Osteoblast (primary cell): ENCODE measurements at regions not wholly inside any gene's neighbourhood (a gene's known extent, or its start where the extent isn't known, plus 50 kb on each side); places are given as distances from the start of the nearest gene placed in this dataset.
A peak's percentile ranks its signal among the peaks of the same experiment; 100 is the strongest.

ENCODE experiments used
- DNase-seq: peaks from one replicate; pipeline ENCODE4 v3.0.0; 2011; ENCODE audit warnings: low spot score, mixed read lengths; ENCODE audit not compliant: insufficient read length; ENCODE audit errors: missing footprints
- H2AFZ ChIP-seq: 2 replicates; pipeline ENCODE4 v1.6.0; 2011; ENCODE audit warnings: mild to moderate bottlenecking, low read length
- H3K27ac ChIP-seq: 2 replicates; pipeline ENCODE4 v1.5.1; 2011; ENCODE audit warnings: mild to moderate bottlenecking, low read depth, low read length, moderate library complexity
- H3K27me3 ChIP-seq: 2 replicates; pipeline ENCODE4 v1.6.0; 2012; ENCODE audit warnings: mild to moderate bottlenecking, control low read depth, inconsistent platforms, low read length, moderate library complexity; ENCODE audit not compliant: insufficient read depth
- H3K36me3 ChIP-seq: 2 replicates; pipeline ENCODE4 v1.5.1; 2011; ENCODE audit warnings: mild to moderate bottlenecking, low read length, control low read depth, moderate library complexity; ENCODE audit not compliant: insufficient read depth
- H3K4me1 ChIP-seq: 2 replicates; pipeline ENCODE4 v1.5.1; 2011; ENCODE audit warnings: mild to moderate bottlenecking, low read length, control low read depth, moderate library complexity; ENCODE audit not compliant: insufficient read depth
- H3K4me2 ChIP-seq: 2 replicates; pipeline ENCODE4 v1.6.0; 2011; ENCODE audit warnings: mild to moderate bottlenecking, low read length; ENCODE audit not compliant: insufficient read depth
- H3K4me3 ChIP-seq: fragments of 200-600 bp; sonication (generic); 3 replicates; pipeline ENCODE4 v1.5.1; 2012; ENCODE audit warnings: mild to moderate bottlenecking, low read length, inconsistent platforms; ENCODE audit not compliant: insufficient read depth
- H3K79me2 ChIP-seq: 2 replicates; pipeline ENCODE4 v1.6.0; 2012; ENCODE audit warnings: mild to moderate bottlenecking, low read length, control low read depth, inconsistent platforms; ENCODE audit not compliant: insufficient read depth
- H3K9me3 ChIP-seq: 2 replicates; pipeline ENCODE4 v1.5.1; 2011; ENCODE audit warnings: low read depth, low read length, control low read depth
- H4K20me1 ChIP-seq: 2 replicates; pipeline ENCODE4 v1.6.0; 2012; ENCODE audit warnings: mild to moderate bottlenecking, low read length, control low read depth; ENCODE audit not compliant: insufficient read depth
- TF ChIP-seq, protein P1 (sequence below): IDR thresholded peaks from 2 replicates; pipeline ENCODE4 v1.5.1; 2011; ENCODE audit warnings: mild to moderate bottlenecking, low read depth, low read length, moderate library complexity; ENCODE audit errors: extremely low read depth

DNA sequence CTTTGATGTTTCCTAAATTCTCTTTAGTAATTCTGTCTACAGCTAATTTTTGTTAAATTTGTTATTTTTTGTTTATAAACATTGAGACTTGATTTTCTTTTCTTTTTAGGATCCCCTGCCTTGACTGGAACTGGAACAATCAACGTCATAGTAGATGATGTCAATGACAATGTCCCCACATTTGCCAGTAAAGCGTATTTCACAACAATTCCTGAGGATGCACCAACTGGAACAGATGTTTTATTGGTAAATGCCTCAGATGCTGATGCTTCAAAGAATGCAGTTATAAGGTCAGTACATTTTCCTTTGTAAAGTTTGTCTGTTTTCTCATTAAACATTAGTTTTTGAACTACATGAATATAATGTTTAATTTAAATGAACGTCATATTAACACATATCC lies 119.4 kb downstream of the FAT4 start:
- Histone ChIP-seq H3K4me1 (peaks cover 14% of the 10 kb centered on the region), H3K27ac (peak overlapping the region; percentile 69), H3K4me3 (no peak overlapping the region), H3K9me3 (no peaks in the 10 kb centered on the region), H4K20me1 (no peaks in the 10 kb centered on the region), H3K36me3 (no peaks in the 10 kb centered on the region), H3K79me2 (no peaks in the 10 kb centered on the region), H3K4me2 (no peak overlapping the region), H2AFZ (no peak overlapping the region), H3K27me3 (no peaks in the 10 kb centered on the region)
- TF ChIP-seq, protein P1, sequence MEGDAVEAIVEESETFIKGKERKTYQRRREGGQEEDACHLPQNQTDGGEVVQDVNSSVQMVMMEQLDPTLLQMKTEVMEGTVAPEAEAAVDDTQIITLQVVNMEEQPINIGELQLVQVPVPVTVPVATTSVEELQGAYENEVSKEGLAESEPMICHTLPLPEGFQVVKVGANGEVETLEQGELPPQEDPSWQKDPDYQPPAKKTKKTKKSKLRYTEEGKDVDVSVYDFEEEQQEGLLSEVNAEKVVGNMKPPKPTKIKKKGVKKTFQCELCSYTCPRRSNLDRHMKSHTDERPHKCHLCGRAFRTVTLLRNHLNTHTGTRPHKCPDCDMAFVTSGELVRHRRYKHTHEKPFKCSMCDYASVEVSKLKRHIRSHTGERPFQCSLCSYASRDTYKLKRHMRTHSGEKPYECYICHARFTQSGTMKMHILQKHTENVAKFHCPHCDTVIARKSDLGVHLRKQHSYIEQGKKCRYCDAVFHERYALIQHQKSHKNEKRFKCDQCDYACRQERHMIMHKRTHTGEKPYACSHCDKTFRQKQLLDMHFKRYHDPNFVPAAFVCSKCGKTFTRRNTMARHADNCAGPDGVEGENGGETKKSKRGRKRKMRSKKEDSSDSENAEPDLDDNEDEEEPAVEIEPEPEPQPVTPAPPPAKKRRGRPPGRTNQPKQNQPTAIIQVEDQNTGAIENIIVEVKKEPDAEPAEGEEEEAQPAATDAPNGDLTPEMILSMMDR, result no peak
- no peak for DNase-seq

DNA sequence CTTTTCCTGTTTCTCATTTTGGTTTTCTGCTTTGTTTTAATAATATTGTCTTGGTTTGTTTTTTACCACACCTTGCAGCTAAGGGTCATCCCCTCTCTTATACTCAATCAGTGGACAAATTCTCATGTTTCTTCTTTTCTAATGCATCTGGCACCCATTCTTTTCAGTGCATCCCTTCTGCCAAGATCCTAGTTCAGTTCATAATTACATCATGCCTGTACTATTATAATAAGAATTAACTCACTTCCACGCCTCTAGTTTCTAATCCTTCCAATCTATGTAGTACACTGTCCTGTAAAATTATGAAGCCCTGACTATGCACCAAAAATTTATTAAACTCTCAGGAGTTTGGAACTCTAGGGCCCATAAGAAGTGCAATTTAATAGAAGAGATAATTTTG lies 126.1 kb downstream of the FAT4 start:
- no peaks in the 10 kb centered on the region for H4K20me1 ChIP-seq
- no peak for DNase-seq
- no peak overlapping the region for H3K4me2 ChIP-seq
- H3K27me3 ChIP-seq, result no peaks in the 10 kb centered on the region
- no peak overlapping the region for H3K27ac ChIP-seq
- H2AFZ ChIP-seq, result no peak overlapping the region
- no peaks in the 10 kb centered on the region for H3K36me3 ChIP-seq
- H3K79me2 ChIP-seq, result no peaks in the 10 kb centered on the region
- H3K4me1 ChIP-seq, result no peaks in the 10 kb centered on the region
- H3K4me3 ChIP-seq, result no peak overlapping the region
- TF ChIP-seq, protein P1, result no peak
- no peaks in the 10 kb centered on the region for H3K9me3 ChIP-seq

DNA sequence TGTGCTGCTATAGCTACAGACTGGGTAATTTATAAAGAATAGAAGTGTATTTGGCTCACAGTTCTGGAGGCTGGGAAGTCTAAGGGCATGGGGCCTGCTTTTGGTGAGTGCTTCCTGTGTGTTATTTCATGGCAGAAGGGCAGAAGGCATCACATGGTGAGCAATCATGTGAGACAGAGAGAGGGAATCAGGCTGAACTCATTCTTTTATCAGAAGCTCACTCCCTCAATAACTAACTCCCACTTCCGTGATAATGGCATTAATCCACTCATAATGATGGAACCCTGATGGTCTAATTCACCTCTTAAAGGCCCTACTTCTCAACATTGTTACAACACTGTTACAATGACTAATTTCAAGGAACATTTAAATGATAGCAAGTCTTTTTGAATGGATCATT lies 129.4 kb downstream of the FAT4 start:
- Histone ChIP-seq H3K9me3 (no peaks in the 10 kb centered on the region), H3K36me3 (no peaks in the 10 kb centered on the region), H4K20me1 (no peaks in the 10 kb centered on the region), H3K79me2 (no peaks in the 10 kb centered on the region), H3K27ac (no peak overlapping the region), H3K27me3 (no peaks in the 10 kb centered on the region), H3K4me3 (no peak overlapping the region), H3K4me1 (no peaks in the 10 kb centered on the region), H3K4me2 (no peak overlapping the region), H2AFZ (no peak overlapping the region)
- TF ChIP-seq, protein P1, result no peak
- no peak for DNase-seq

DNA sequence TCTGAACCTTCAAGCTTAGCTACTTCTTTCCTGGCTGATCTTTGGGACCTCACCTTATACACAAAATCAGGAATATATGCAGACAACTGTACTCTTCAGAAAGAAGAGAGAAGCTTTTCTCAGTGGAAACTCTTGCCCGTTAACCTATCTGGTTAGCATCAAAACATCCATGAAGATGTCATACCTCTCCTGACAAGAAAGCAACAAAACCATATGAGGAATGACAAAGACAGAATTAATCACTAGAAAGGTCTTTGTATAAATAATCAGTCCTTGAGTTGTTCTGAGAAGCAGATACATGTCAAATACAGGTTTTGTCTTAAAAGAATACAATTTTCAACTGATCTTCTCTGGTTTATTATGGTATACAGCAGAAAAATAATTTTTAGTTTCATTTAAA lies 130.8 kb downstream of the FAT4 start:
- TF ChIP-seq, protein P1, result no peak
- Histone ChIP-seq H3K27ac (no peak overlapping the region), H3K27me3 (no peaks in the 10 kb centered on the region), H3K36me3 (no peaks in the 10 kb centered on the region), H3K4me3 (no peak overlapping the region), H2AFZ (no peak overlapping the region), H3K4me1 (no peaks in the 10 kb centered on the region), H3K9me3 (no peaks in the 10 kb centered on the region), H3K79me2 (no peaks in the 10 kb centered on the region), H4K20me1 (no peaks in the 10 kb centered on the region), H3K4me2 (no peak overlapping the region)
- no peak for DNase-seq
